ENCODE measurements at regions not wholly inside any gene's neighbourhood (a gene's known extent, or its start where the extent isn't known, plus 50 kb on each side); places are given as distances from the start of the nearest gene placed in this dataset.

- TF ChIP-seq GATA2 (IDR thresholded peaks at IDR 0.05; ENCODE audit: low read depth, low read length) (no peak), GATA3 (IDR thresholded peaks at IDR 0.05; ENCODE audit: low read depth, low read length) (no peak)
Measured at GRCh38 chr16:9309844-9310243, 218.4 kb downstream of the HAPSTR1 start.

Measured in SH-SY5Y (cell line).